Fibroblast of lung (primary cell): ENCODE measurements at regions not wholly inside any gene's neighbourhood (a gene's known extent, or its start where the extent isn't known, plus 50 kb on each side); places are given as distances from the start of the nearest gene placed in this dataset.

ENCODE experiments used
- DNase-seq, 2 donors: peaks; one replicate each; pipeline versions ENCODE4 v3.0.0 to v3.0.0-alpha.2; 2010; ENCODE audit warnings: low read depth in 2 of 2
- H2AFZ ChIP-seq: 2 replicates; pipeline ENCODE4 v1.5.1; 2012; ENCODE audit warnings: low read length, control low read depth, inconsistent platforms
- H3K27ac ChIP-seq: 2 replicates; pipeline ENCODE4 v1.5.1; 2011; ENCODE audit warnings: low read length, control low read depth; ENCODE audit not compliant: insufficient read depth
- H3K27me3 ChIP-seq: 2 replicates; pipeline ENCODE4 v1.5.1; 2011; ENCODE audit warnings: mild to moderate bottlenecking, low read length; ENCODE audit not compliant: control insufficient read depth, insufficient read depth
- H3K36me3 ChIP-seq: 2 replicates; pipeline ENCODE4 v1.5.1; 2011; ENCODE audit warnings: low read length; ENCODE audit not compliant: control insufficient read depth, insufficient read depth
- H3K4me1 ChIP-seq: 2 replicates; pipeline ENCODE4 v1.5.1; 2011; ENCODE audit warnings: low read length; ENCODE audit not compliant: control insufficient read depth, insufficient read depth; ENCODE audit errors: extremely low read depth
- H3K4me2 ChIP-seq: 2 replicates; pipeline ENCODE4 v1.5.1; 2011; ENCODE audit warnings: low read length, control low read depth; ENCODE audit not compliant: insufficient read depth; ENCODE audit errors: extremely low read depth
- H3K4me3 ChIP-seq, 4 experiments: fragments of 200-600 bp in 1 of 4; sonication (generic) in 1 of 4; replicated peaks in 1 of 4; 2 replicates each; pipeline ENCODE4 v1.5.1; 2011 to 2016; ENCODE audit warnings: low read length in 4 of 4, low read depth in 3 of 4, mild to moderate bottlenecking in 3 of 4, control low read depth in 2 of 4, inconsistent platforms in 1 of 4, mixed read lengths in 1 of 4; ENCODE audit not compliant: insufficient read depth in 1 of 4; ENCODE audit errors: control extremely low read depth in 1 of 4
- H3K79me2 ChIP-seq: 2 replicates; pipeline ENCODE4 v1.5.1; 2012; ENCODE audit warnings: mild to moderate bottlenecking, low read length, inconsistent platforms; ENCODE audit not compliant: control insufficient read depth, insufficient read depth
- H3K9ac ChIP-seq: 2 replicates; pipeline ENCODE4 v1.5.1; 2011; ENCODE audit warnings: mild to moderate bottlenecking, low read length, control low read depth; ENCODE audit not compliant: insufficient read depth
- H3K9me3 ChIP-seq: 2 replicates; pipeline ENCODE4 v1.5.1; 2012; ENCODE audit warnings: low read depth, low read length; ENCODE audit not compliant: control insufficient read depth, insufficient read depth
- H4K20me1 ChIP-seq: 2 replicates; pipeline ENCODE4 v1.5.1; 2011; ENCODE audit warnings: low read length; ENCODE audit not compliant: control insufficient read depth, insufficient read depth; ENCODE audit errors: extremely low read depth
- EZH2 ChIP-seq: IDR thresholded peaks from 2 replicates; pipeline ENCODE4 v1.5.1; 2012; ENCODE audit warnings: low read length, control low read depth, mild to moderate bottlenecking; ENCODE audit errors: missing control alignments
- TF ChIP-seq, protein P1 (sequence below), 2 donors: IDR thresholded peaks in 1 of 2; conservative IDR thresholded peaks in 1 of 2; 1 replicate in 1 of 2; 2 replicates in 1 of 2; pipeline ENCODE4 v1.5.1; 2011 to 2012; ENCODE audit warnings: low read length in 2 of 2, control low read depth in 1 of 2, inconsistent platforms in 1 of 2, low read depth in 1 of 2, mild to moderate bottlenecking in 1 of 2

DNA sequence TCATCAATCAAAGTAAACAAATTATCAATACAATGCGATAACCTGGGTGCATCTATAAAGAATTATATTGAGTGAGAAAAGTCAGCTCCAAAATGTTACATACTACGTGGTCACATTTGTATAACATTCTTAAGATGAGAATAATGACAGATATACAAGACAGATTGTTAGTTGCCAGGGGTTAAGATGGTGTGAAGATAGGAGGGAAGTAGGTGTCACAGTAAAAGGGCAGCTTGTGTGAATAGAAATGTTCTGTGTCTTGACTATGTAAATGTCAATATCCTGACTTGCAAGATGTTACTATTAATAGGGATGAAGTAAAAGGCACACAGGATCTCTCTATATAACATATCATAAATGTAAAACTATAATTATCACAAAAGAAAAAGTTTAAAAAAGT is 611.2 kb upstream of the SPRY2 start:
- no peaks in the 10 kb centered on the region for H4K20me1 ChIP-seq
- no peak overlapping the region for H3K4me2 ChIP-seq
- no peaks in the 10 kb centered on the region for H3K27me3 ChIP-seq
- no peak overlapping the region for H3K27ac ChIP-seq
- no peaks in the 10 kb centered on the region for H3K36me3 ChIP-seq
- H2AFZ ChIP-seq = no peak overlapping the region
- no peak overlapping the region for H3K4me3 ChIP-seq
- H3K9ac ChIP-seq = no peak overlapping the region
- no peak for DNase-seq
- TF ChIP-seq, protein P1, sequence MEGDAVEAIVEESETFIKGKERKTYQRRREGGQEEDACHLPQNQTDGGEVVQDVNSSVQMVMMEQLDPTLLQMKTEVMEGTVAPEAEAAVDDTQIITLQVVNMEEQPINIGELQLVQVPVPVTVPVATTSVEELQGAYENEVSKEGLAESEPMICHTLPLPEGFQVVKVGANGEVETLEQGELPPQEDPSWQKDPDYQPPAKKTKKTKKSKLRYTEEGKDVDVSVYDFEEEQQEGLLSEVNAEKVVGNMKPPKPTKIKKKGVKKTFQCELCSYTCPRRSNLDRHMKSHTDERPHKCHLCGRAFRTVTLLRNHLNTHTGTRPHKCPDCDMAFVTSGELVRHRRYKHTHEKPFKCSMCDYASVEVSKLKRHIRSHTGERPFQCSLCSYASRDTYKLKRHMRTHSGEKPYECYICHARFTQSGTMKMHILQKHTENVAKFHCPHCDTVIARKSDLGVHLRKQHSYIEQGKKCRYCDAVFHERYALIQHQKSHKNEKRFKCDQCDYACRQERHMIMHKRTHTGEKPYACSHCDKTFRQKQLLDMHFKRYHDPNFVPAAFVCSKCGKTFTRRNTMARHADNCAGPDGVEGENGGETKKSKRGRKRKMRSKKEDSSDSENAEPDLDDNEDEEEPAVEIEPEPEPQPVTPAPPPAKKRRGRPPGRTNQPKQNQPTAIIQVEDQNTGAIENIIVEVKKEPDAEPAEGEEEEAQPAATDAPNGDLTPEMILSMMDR (conservative IDR thresholded peaks at IDR 0.05 in 1 of 2, IDR thresholded peaks at IDR 0.05 in 1 of 2; ENCODE audit: low read depth in 1 of 2, low read length in 2 of 2) = no peak
- no peak for TF ChIP-seq EZH2
- no peaks in the 10 kb centered on the region for H3K4me1 ChIP-seq
- H3K79me2 ChIP-seq = no peaks in the 10 kb centered on the region
- H3K9me3 ChIP-seq = no peaks in the 10 kb centered on the region

DNA sequence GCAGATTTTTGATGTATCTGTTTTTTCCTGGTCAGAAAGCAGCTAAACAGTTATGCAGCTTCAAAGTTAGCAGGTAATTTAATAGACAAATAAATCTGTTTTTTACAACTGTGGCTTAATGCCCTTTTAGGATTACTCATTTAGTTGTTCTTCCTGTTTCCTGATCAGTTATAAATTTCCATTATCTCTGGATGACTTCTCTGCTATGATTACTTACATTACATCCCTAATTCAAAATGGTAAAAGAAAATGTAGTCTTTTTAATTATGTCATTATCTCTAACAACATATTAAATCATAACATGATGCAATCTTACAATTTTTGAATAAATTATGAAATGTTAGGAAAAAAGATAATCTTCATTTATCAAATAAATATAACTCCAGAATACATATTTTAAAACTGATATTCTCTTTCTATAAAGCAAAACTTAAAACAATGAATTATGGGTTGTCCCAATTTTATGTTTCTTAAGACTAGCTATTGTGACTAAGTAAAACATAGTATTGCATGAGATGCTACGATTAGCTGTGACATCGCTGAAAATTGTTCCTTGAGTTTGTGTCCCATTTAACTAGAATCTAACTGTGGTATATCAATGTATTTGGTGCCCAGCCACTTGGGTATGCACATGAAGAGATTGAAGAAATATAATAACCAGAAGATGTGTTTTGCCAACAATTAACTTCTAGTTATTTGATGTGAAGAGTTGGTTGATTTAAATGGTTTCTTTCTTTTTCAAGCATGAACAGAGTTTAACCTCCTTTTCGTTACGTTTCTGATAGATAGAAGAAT is 605.3 kb upstream of the SPRY2 start:
- no peak overlapping the region for H3K9ac ChIP-seq
- no peak overlapping the region for H3K4me2 ChIP-seq
- H3K27ac ChIP-seq = no peak overlapping the region
- H3K27me3 ChIP-seq = no peaks in the 10 kb centered on the region
- H3K9me3 ChIP-seq = no peaks in the 10 kb centered on the region
- no peaks in the 10 kb centered on the region for H4K20me1 ChIP-seq
- no peak overlapping the region for H2AFZ ChIP-seq
- H3K4me3 ChIP-seq = no peak overlapping the region
- no peak for DNase-seq
- no peaks in the 10 kb centered on the region for H3K4me1 ChIP-seq
- TF ChIP-seq EZH2 = no peak
- TF ChIP-seq, protein P1 (conservative IDR thresholded peaks at IDR 0.05 in 1 of 2, IDR thresholded peaks at IDR 0.05 in 1 of 2; ENCODE audit: low read depth in 1 of 2, low read length in 2 of 2) = no peak
- no peaks in the 10 kb centered on the region for H3K36me3 ChIP-seq
- H3K79me2 ChIP-seq = no peaks in the 10 kb centered on the region

DNA sequence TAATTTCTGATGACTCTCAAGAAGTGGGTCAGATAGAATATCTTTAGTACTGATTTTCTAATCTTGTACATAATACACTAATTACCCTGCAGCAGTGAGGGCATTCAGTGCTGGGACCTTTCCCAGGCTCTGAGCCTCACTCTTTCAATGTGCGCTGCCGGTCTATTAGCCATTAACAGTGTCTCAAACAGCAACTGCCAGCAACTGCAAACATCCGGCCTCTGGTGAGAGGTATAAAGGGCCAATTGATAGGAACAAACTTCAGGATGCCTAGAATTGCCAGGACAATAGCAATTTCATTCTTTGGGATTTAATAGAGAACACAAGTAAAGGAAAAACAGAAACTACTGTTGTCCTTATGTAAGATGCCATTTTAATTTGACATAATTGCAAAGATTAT is 604.4 kb upstream of the SPRY2 start:
- Histone ChIP-seq H3K27me3 (no peaks in the 10 kb centered on the region), H3K4me1 (no peaks in the 10 kb centered on the region), H3K36me3 (no peaks in the 10 kb centered on the region), H3K9ac (no peak overlapping the region), H3K4me2 (no peak overlapping the region), H3K9me3 (no peaks in the 10 kb centered on the region), H3K4me3 (no peak overlapping the region), H4K20me1 (no peaks in the 10 kb centered on the region), H2AFZ (no peak overlapping the region), H3K79me2 (no peaks in the 10 kb centered on the region), H3K27ac (no peak overlapping the region)
- DNase-seq = peak in 1 of 2 donors; percentile 14
- TF ChIP-seq, protein P1 (conservative IDR thresholded peaks at IDR 0.05 in 1 of 2, IDR thresholded peaks at IDR 0.05 in 1 of 2; ENCODE audit: low read depth in 1 of 2, low read length in 2 of 2) = no peak
- TF ChIP-seq EZH2 = no peak
